H1 (cell line): ENCODE measurements at regions not wholly inside any gene's neighbourhood (a gene's known extent, or its start where the extent isn't known, plus 50 kb on each side); places are given as distances from the start of the nearest gene placed in this dataset.

Source experiments
- CTCF ChIA-PET: fragments of 300-600 bp; sonication (Branson Sonifier 250); formaldehyde crosslinking; loops from one replicate; lab custom pipeline; 2021; ENCODE audit not compliant: partially characterized antibody; lab: Charles Lee
- POLR2A ChIA-PET: fragments of 300-600 bp; sonication (Branson Sonifier 250); formaldehyde crosslinking; loops from one replicate; lab custom pipeline; 2021; ENCODE audit warnings: inconsistent platforms; ENCODE audit not compliant: partially characterized antibody; lab: Charles Lee
- DNase-seq, 2 experiments: peaks; one replicate each; pipeline versions ENCODE4 v3.0.0 to v3.0.0-alpha.2; 2010 to 2022; ENCODE audit warnings: low spot score in 2 of 2, low read depth in 1 of 2, mixed read lengths in 1 of 2
- FAIRE-seq: peaks from 2 replicates; lab custom pipeline; 2011; peaks lifted over from hg19 to GRCh38; lab: Jason Lieb, UNC
- H2AFZ ChIP-seq: 2 replicates; pipeline ENCODE4 v1.8.1; 2012; ENCODE audit warnings: low read length, inconsistent platforms
- H2AK5ac ChIP-seq: 2 replicates; pipeline ENCODE4 v1.6.1; 2013; ENCODE audit warnings: low read depth, low read length
- H2BK120ac ChIP-seq: replicated peaks from 2 replicates; pipeline ENCODE3; 2013; ENCODE audit warnings: low read depth, low read length, inconsistent platforms
- H2BK12ac ChIP-seq: 2 replicates; pipeline ENCODE4 v1.6.1; 2013; ENCODE audit warnings: low read depth, low read length
- H2BK15ac ChIP-seq: 2 replicates; pipeline ENCODE4 v1.6.1; 2013; ENCODE audit warnings: low read length
- H2BK20ac ChIP-seq: 2 replicates; pipeline ENCODE4 v1.6.1; 2013; ENCODE audit warnings: low read length
- H2BK5ac ChIP-seq: 2 replicates; pipeline ENCODE4 v1.6.1; 2013; ENCODE audit warnings: low read depth, low read length
- H3K14ac ChIP-seq: 2 replicates; pipeline ENCODE4 v1.6.1; 2013; ENCODE audit warnings: inconsistent platforms; ENCODE audit not compliant: insufficient read length
- H3K18ac ChIP-seq: 2 replicates; pipeline ENCODE4 v1.6.1; 2013; ENCODE audit warnings: low read length; ENCODE audit errors: extremely low read depth
- H3K23ac ChIP-seq: 2 replicates; pipeline ENCODE4 v1.6.1; 2013; ENCODE audit warnings: inconsistent platforms; ENCODE audit not compliant: insufficient read length
- H3K23me2 ChIP-seq: 2 replicates; pipeline ENCODE4 v1.6.1; 2013; ENCODE audit warnings: low read depth, low read length
- H3K27ac ChIP-seq: 2 replicates; pipeline ENCODE4 v1.6.1; 2011; ENCODE audit warnings: low read depth, low read length, inconsistent platforms
- H3K27me3 ChIP-seq, 4 experiments: replicated peaks in 1 of 4; 1 replicate in 1 of 4; 2 replicates in 3 of 4; pipeline versions ENCODE4 v1.6.1 to v1.8.1; 2011 to 2013; ENCODE audit warnings: low read length in 3 of 4, mild to moderate bottlenecking in 3 of 4, inconsistent platforms in 2 of 4, mixed read lengths in 2 of 4, moderate library complexity in 1 of 4; ENCODE audit not compliant: control insufficient read depth in 3 of 4, insufficient read depth in 3 of 4; ENCODE audit errors: extremely low read depth in 1 of 4
- H3K36me3 ChIP-seq, 4 experiments: 2 replicates each; pipeline versions ENCODE4 v1.6.1 to v1.8.1; 2011 to 2013; ENCODE audit warnings: mild to moderate bottlenecking in 4 of 4, low read length in 3 of 4, moderate library complexity in 2 of 4, control low read depth in 1 of 4, inconsistent platforms in 1 of 4; ENCODE audit not compliant: insufficient read depth in 4 of 4, control insufficient read depth in 2 of 4
- H3K4ac ChIP-seq: replicated peaks from 2 replicates; pipeline ENCODE3; 2013; ENCODE audit warnings: low read length, low read depth, mixed read lengths, inconsistent platforms; ENCODE audit not compliant: insufficient read length
- H3K4me1 ChIP-seq, 4 experiments: replicated peaks in 1 of 4; 1 replicate in 1 of 4; 2 replicates in 3 of 4; pipeline versions ENCODE4 v1.6.1 to v1.8.1; 2011 to 2013; ENCODE audit warnings: low read length in 3 of 4, inconsistent platforms in 2 of 4, mixed read lengths in 1 of 4; ENCODE audit not compliant: insufficient read depth in 4 of 4, control insufficient read depth in 3 of 4
- H3K4me2 ChIP-seq, 2 experiments: 2 replicates each; pipeline versions ENCODE4 v1.6.1 to v1.8.1; 2011 to 2013; ENCODE audit warnings: low read depth in 2 of 2, low read length in 2 of 2, control low read depth in 1 of 2, inconsistent platforms in 1 of 2, mild to moderate bottlenecking in 1 of 2; ENCODE audit not compliant: insufficient read depth in 1 of 2
- H3K4me3 ChIP-seq, 4 experiments: fragments of 200-600, 300-600 bp in 1 of 4; sonication (generic), shearing (Covaris generic), sonication (Bioruptor Twin) in 1 of 4; 2 replicates each; pipeline versions ENCODE4 v1.5.1 to v1.8.1; 2011 to 2016; ENCODE audit warnings: low read length in 4 of 4, low read depth in 3 of 4, control low read depth in 2 of 4, inconsistent platforms in 2 of 4, mild to moderate bottlenecking in 2 of 4, mixed read lengths in 1 of 4, moderate library complexity in 1 of 4; ENCODE audit not compliant: insufficient read depth in 2 of 4; ENCODE audit errors: extremely low read depth in 1 of 4
- H3K56ac ChIP-seq: replicated peaks from 2 replicates; pipeline ENCODE3; 2013; ENCODE audit warnings: low read depth, mild to moderate bottlenecking, mixed read lengths, low read length, inconsistent platforms; ENCODE audit not compliant: insufficient read length
- H3K79me1 ChIP-seq: 2 replicates; pipeline ENCODE4 v1.6.1; 2013; ENCODE audit warnings: low read depth, low read length, control low read depth
- H3K79me2 ChIP-seq, 2 experiments: 2 replicates each; pipeline versions ENCODE4 v1.6.1 to v1.8.1; 2012 to 2013; ENCODE audit warnings: low read length in 2 of 2, mild to moderate bottlenecking in 2 of 2, inconsistent platforms in 1 of 2; ENCODE audit not compliant: insufficient read depth in 2 of 2, control insufficient read depth in 1 of 2
- H3K9ac ChIP-seq, 4 experiments: replicated peaks in 1 of 4; 1 replicate in 1 of 4; 2 replicates in 3 of 4; pipeline versions ENCODE4 v1.6.1 to v1.8.1; 2011 to 2013; ENCODE audit warnings: low read depth in 3 of 4, low read length in 3 of 4, control low read depth in 2 of 4, mild to moderate bottlenecking in 2 of 4, moderate library complexity in 2 of 4, inconsistent platforms in 1 of 4; ENCODE audit errors: extremely low read depth in 1 of 4
- H3K9me3 ChIP-seq, 2 experiments: 2 replicates each; pipeline versions ENCODE4 v1.6.1 to v1.8.1; 2012 to 2013; ENCODE audit warnings: mild to moderate bottlenecking in 2 of 2, moderate library complexity in 2 of 2, control low read depth in 1 of 2, inconsistent platforms in 1 of 2, low read depth in 1 of 2, low read length in 1 of 2, mixed read lengths in 1 of 2; ENCODE audit not compliant: insufficient read depth in 2 of 2
- H4K20me1 ChIP-seq, 2 experiments: replicated peaks in 1 of 2; 2 replicates each; pipeline versions ENCODE3 to v1.8.1; 2011 to 2013; ENCODE audit warnings: inconsistent platforms in 2 of 2, low read length in 2 of 2, mild to moderate bottlenecking in 1 of 2; ENCODE audit not compliant: insufficient read depth in 2 of 2, control insufficient read depth in 1 of 2
- H4K5ac ChIP-seq: 2 replicates; pipeline ENCODE4 v1.6.1; 2013; ENCODE audit warnings: low read length, low read depth, mixed read lengths, inconsistent platforms; ENCODE audit not compliant: insufficient read length
- H4K8ac ChIP-seq: 2 replicates; pipeline ENCODE4 v1.8.0; 2013; ENCODE audit warnings: mild to moderate bottlenecking, moderate library complexity, low read length, inconsistent platforms; ENCODE audit not compliant: insufficient read depth; ENCODE audit errors: extremely low read depth
- H4K91ac ChIP-seq: replicated peaks from 2 replicates; pipeline ENCODE3; 2013; ENCODE audit warnings: low read length, mixed read lengths, inconsistent platforms; ENCODE audit not compliant: insufficient read length
- BRCA1 ChIP-seq: IDR thresholded peaks from 2 replicates; pipeline ENCODE4 v1.6.1; 2012; ENCODE audit warnings: low read depth, low read length, improper control_type of control experiment
- CEBPB ChIP-seq: IDR thresholded peaks from 2 replicates; pipeline ENCODE4 v1.6.1; 2012; ENCODE audit warnings: low read depth, low read length
- CREB1 ChIP-seq: IDR thresholded peaks from 2 replicates; pipeline ENCODE4 v1.6.1; 2012; ENCODE audit warnings: inconsistent platforms
- CTBP2 ChIP-seq: IDR thresholded peaks from 2 replicates; pipeline ENCODE4 v1.7.0; 2011; ENCODE audit warnings: borderline replicate concordance, mild to moderate bottlenecking, moderate library complexity, mixed read lengths, low read length; ENCODE audit not compliant: insufficient read depth, insufficient read length
- EZH2 ChIP-seq: fragments of 200-600 bp; sonication (generic); IDR thresholded peaks from 2 replicates; pipeline ENCODE4 v1.7.1; 2012; ENCODE audit warnings: low read depth, mild to moderate bottlenecking, moderate library complexity, low read length, inconsistent platforms; ENCODE audit not compliant: severe bottlenecking
- KDM1A ChIP-seq: fragments of 200-600, 300-600 bp; sonication (generic); IDR thresholded peaks from 2 replicates; pipeline ENCODE4 v1.7.1; 2016; ENCODE audit warnings: mild to moderate bottlenecking, low read length, borderline replicate concordance
- PHF8 ChIP-seq: fragments of 200-600 bp; sonication (generic); conservative IDR thresholded peaks from 2 replicates; pipeline ENCODE4 v1.7.1; 2012; ENCODE audit warnings: low read depth, mild to moderate bottlenecking, inconsistent platforms, low read length, moderate library complexity
- RFX5 ChIP-seq: IDR thresholded peaks from 2 replicates; pipeline ENCODE4 v1.6.1; 2011; ENCODE audit warnings: low read depth, low read length, improper control_type of control experiment, borderline replicate concordance
- RXRA ChIP-seq: IDR thresholded peaks from 2 replicates; pipeline ENCODE4 v1.6.1; 2011; ENCODE audit warnings: low read depth, mild to moderate bottlenecking, low read length, moderate library complexity; ENCODE audit not compliant: insufficient read depth
- SIX5 ChIP-seq: IDR thresholded peaks from 2 replicates; pipeline ENCODE4 v1.6.1; 2011; ENCODE audit warnings: mild to moderate bottlenecking, low read depth, low read length
- SP4 ChIP-seq: IDR thresholded peaks from 2 replicates; pipeline ENCODE4 v1.6.1; 2012; ENCODE audit warnings: low read length, inconsistent platforms
- SRF ChIP-seq: IDR thresholded peaks from 2 replicates; pipeline ENCODE4 v1.6.1; 2011; ENCODE audit warnings: mild to moderate bottlenecking, low read depth, low read length, moderate library complexity
- TAF7 ChIP-seq: optimal IDR thresholded peaks from 2 replicates; pipeline ENCODE3; 2011; ENCODE audit warnings: low read depth, mild to moderate bottlenecking, inconsistent platforms, low read length, moderate library complexity, borderline replicate concordance
- TBP ChIP-seq: IDR thresholded peaks from 2 replicates; pipeline ENCODE4 v1.6.1; 2011; ENCODE audit warnings: low read depth, low read length, improper control_type of control experiment
- TEAD4 ChIP-seq: IDR thresholded peaks from 2 replicates; pipeline ENCODE4 v1.6.1; 2012; ENCODE audit warnings: low read depth, low read length, inconsistent platforms, mixed read lengths
- WGBS, 2 experiments: shearing (Covaris generic) in 1 of 2; methylation state at CpG; one replicate each; pipeline versions ENCODE4 v1.1.6 to v1.1.7; 2013 to 2015; ENCODE audit warnings: low lambda C conversion rate in 2 of 2, mixed read lengths in 2 of 2, inconsistent platforms in 1 of 2, low coverage in 1 of 2, missing lambda C conversion rate in 1 of 2; ENCODE audit not compliant: insufficient replicate concordance in 2 of 2, insufficient coverage in 1 of 2, insufficient read length in 1 of 2; ENCODE audit errors: extremely low coverage in 1 of 2, missing lambda C conversion rate in 1 of 2; 5-methylcytosine and 5-hydroxymethylcytosine counted together

- Histone ChIP-seq H3K56ac (no peak overlapping the region), H3K27ac (no peak overlapping the region), H4K8ac (no peak overlapping the region), H2AK5ac (no peak overlapping the region), H3K23ac (no peak overlapping the region), H3K9ac (no peak overlapping the region), H3K14ac (no peak overlapping the region), H3K4me1 (no peaks in the 10 kb centered on the region), H3K4me2 (no peak overlapping the region), H2BK5ac (no peak overlapping the region), H3K27me3 (no peaks in the 10 kb centered on the region), H3K79me2 (no peaks in the 10 kb centered on the region), H3K9me3 (no peaks in the 10 kb centered on the region), H4K5ac (no peak overlapping the region), H2BK12ac (no peak overlapping the region), H3K79me1 (no peaks in the 10 kb centered on the region), H3K23me2 (no peaks in the 10 kb centered on the region)
- no peak for FAIRE-seq
- 88% methylated on average over 2 of the region's 2 CpGs; no CpG with 5 or more reads in 1 of the 2 experiments for WGBS, 2 experiments
- CTCF ChIA-PET: no interaction called here
- POLR2A ChIA-PET: no interaction called here
- TF ChIP-seq EZH2 (no peak), RFX5 (no peak), CTBP2 (no peak), CREB1 (no peak), SRF (no peak), TEAD4 (no peak), TAF7 (no peak), CEBPB (no peak), SIX5 (no peak), KDM1A (no peak), PHF8 (no peak), BRCA1 (no peak), RXRA (no peak), SP4 (no peak), TBP (no peak)
- TF ChIP-seq, all 59 proteins: peak for 0
- H3K4me3 ChIP-seq: no peak overlapping the region
- H4K91ac ChIP-seq: no peak overlapping the region
- no peak overlapping the region for H3K4ac ChIP-seq
- no peak overlapping the region for H2BK15ac ChIP-seq
- H2BK120ac ChIP-seq: no peak overlapping the region
- DNase-seq: no peak
- no peaks in the 10 kb centered on the region for H4K20me1 ChIP-seq
- H2BK20ac ChIP-seq: no peak overlapping the region
- no peak overlapping the region for H3K18ac ChIP-seq
- no peaks in the 10 kb centered on the region for H3K36me3 ChIP-seq
- no peak overlapping the region for H2AFZ ChIP-seq
These were observed 70.4 kb downstream of the OR13H1 start for GRCh38 chrX:131614241-131614640.
